ENCODE measurements at regions not wholly inside any gene's neighbourhood (a gene's known extent, or its start where the extent isn't known, plus 50 kb on each side); places are given as distances from the start of the nearest gene placed in this dataset.

DNA sequence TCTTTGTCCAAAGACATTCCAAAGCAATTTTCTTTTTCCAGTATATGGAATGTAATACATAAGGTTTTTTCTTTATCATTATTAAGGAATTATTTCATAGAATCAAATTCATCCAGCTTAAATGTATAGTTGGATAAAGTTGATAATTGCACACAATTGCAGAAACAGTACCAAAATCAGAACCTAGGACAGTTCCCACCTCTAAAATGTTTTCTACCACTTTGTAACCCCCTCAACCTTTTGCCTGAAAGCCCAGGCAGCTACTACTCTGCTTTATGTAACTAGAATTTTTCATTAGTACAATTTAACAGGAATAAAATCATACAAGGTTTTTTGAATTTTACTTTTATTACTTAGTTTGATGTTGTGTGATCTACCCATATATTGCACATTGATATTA, 98.0 kb downstream of the PRR20E start:
- no peak for TF ChIP-seq RCOR1 (IDR thresholded peaks at IDR 0.05; ENCODE audit: low read depth, low read length)
- TF ChIP-seq POLR2A (IDR thresholded peaks at IDR 0.05; ENCODE audit: low read length), result no peak
- no peak for TF ChIP-seq POLR2AphosphoS2 (conservative IDR thresholded peaks at IDR 0.05; ENCODE audit: low read length)
- TF ChIP-seq, protein P1, sequence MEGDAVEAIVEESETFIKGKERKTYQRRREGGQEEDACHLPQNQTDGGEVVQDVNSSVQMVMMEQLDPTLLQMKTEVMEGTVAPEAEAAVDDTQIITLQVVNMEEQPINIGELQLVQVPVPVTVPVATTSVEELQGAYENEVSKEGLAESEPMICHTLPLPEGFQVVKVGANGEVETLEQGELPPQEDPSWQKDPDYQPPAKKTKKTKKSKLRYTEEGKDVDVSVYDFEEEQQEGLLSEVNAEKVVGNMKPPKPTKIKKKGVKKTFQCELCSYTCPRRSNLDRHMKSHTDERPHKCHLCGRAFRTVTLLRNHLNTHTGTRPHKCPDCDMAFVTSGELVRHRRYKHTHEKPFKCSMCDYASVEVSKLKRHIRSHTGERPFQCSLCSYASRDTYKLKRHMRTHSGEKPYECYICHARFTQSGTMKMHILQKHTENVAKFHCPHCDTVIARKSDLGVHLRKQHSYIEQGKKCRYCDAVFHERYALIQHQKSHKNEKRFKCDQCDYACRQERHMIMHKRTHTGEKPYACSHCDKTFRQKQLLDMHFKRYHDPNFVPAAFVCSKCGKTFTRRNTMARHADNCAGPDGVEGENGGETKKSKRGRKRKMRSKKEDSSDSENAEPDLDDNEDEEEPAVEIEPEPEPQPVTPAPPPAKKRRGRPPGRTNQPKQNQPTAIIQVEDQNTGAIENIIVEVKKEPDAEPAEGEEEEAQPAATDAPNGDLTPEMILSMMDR (IDR thresholded peaks at IDR 0.05), result no peak
- no peak for TF ChIP-seq SMC3 (IDR thresholded peaks at IDR 0.05)
- TF ChIP-seq, protein P2, sequence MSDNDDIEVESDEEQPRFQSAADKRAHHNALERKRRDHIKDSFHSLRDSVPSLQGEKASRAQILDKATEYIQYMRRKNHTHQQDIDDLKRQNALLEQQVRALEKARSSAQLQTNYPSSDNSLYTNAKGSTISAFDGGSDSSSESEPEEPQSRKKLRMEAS (IDR thresholded peaks at IDR 0.05), result no peak
- TF ChIP-seq RNF2 (IDR thresholded peaks at IDR 0.05; ENCODE audit: borderline replicate concordance, low read depth), result no peak
- TF ChIP-seq, protein P3, sequence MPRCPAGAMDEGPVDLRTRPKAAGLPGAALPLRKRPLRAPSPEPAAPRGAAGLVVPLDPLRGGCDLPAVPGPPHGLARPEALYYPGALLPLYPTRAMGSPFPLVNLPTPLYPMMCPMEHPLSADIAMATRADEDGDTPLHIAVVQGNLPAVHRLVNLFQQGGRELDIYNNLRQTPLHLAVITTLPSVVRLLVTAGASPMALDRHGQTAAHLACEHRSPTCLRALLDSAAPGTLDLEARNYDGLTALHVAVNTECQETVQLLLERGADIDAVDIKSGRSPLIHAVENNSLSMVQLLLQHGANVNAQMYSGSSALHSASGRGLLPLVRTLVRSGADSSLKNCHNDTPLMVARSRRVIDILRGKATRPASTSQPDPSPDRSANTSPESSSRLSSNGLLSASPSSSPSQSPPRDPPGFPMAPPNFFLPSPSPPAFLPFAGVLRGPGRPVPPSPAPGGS (IDR thresholded peaks at IDR 0.05), result no peak
- no peak for TF ChIP-seq HOXA7 (CRISPR knock-in tag; IDR thresholded peaks at IDR 0.05)
- TF ChIP-seq NR3C1 (IDR thresholded peaks at IDR 0.05), result no peak
- no peak for TF ChIP-seq CHD2 (IDR thresholded peaks at IDR 0.05; ENCODE audit: low read length, partially characterized antibody)
- TF ChIP-seq, protein P4, sequence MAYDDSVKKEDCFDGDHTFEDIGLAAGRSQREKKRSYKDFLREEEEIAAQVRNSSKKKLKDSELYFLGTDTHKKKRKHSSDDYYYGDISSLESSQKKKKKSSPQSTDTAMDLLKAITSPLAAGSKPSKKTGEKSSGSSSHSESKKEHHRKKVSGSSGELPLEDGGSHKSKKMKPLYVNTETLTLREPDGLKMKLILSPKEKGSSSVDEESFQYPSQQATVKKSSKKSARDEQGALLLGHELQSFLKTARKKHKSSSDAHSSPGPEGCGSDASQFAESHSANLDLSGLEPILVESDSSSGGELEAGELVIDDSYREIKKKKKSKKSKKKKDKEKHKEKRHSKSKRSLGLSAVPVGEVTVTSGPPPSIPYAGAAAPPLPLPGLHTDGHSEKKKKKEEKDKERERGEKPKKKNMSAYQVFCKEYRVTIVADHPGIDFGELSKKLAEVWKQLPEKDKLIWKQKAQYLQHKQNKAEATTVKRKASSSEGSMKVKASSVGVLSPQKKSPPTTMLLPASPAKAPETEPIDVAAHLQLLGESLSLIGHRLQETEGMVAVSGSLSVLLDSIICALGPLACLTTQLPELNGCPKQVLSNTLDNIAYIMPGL (CRISPR knock-in tag; IDR thresholded peaks at IDR 0.05; ENCODE audit: borderline replicate concordance), result no peak

Measured in A549 (cell line).